Suprapubic skin (tissue), 4 donors: ENCODE measurements at regions not wholly inside any gene's neighbourhood (a gene's known extent, or its start where the extent isn't known, plus 50 kb on each side); places are given as distances from the start of the nearest gene placed in this dataset.

Experiments used
- DNase-seq, 2 donors: peaks; one replicate each; pipeline ENCODE4 v3.0.0-alpha.2; 2019; ENCODE audit warnings: low spot score in 2 of 2
- H3K27ac ChIP-seq: fragments of 200-600 bp; sonication (generic); one replicate; pipeline ENCODE4 v1.5.1; 2019
- H3K27me3 ChIP-seq: fragments of 200-600 bp; sonication (generic); one replicate; pipeline ENCODE4 v1.5.1; 2019
- H3K36me3 ChIP-seq: fragments of 200-600 bp; sonication (generic); one replicate; pipeline ENCODE4 v1.5.1; 2019
- H3K4me1 ChIP-seq: fragments of 200-600 bp; sonication (generic); one replicate; pipeline ENCODE4 v1.5.1; 2019
- H3K4me3 ChIP-seq: fragments of 200-600 bp; sonication (generic); one replicate; pipeline ENCODE4 v1.5.1; 2019; ENCODE audit warnings: mild to moderate bottlenecking
- H3K9me3 ChIP-seq: fragments of 200-600 bp; sonication (generic); one replicate; pipeline ENCODE4 v1.5.1; 2019
- EP300 ChIP-seq: sonication (generic); formaldehyde crosslinking; IDR thresholded peaks from one replicate; pipeline ENCODE4 v1.6.1; 2017; ENCODE audit warnings: antibody characterized with exemption
- POLR2A ChIP-seq, 2 donors: fragments of 450-650 bp; IDR thresholded peaks; one replicate each; pipeline ENCODE4 v1.6.1; 2017; ENCODE audit warnings: antibody characterized with exemption in 2 of 2, mild to moderate bottlenecking in 2 of 2, moderate library complexity in 2 of 2
- POLR2AphosphoS5 ChIP-seq, 3 donors: sonication (generic); formaldehyde crosslinking; IDR thresholded peaks; one replicate each; pipeline ENCODE4 v1.6.1; 2017; ENCODE audit warnings: antibody characterized with exemption in 3 of 3
- WGBS: methylation state at CpG from one replicate; pipeline ENCODE4 v1.1.5; 2018; 5-methylcytosine and 5-hydroxymethylcytosine counted together
- TF ChIP-seq, protein P1 (sequence below), 2 donors: fragments of 200-600 bp in 1 of 2; fragments of 450-650 bp in 1 of 2; sonication (generic) in 1 of 2; IDR thresholded peaks; one replicate each; pipeline ENCODE4 v1.5.1; 2016 to 2019; ENCODE audit warnings: antibody characterized with exemption in 2 of 2, mild to moderate bottlenecking in 1 of 2, moderate library complexity in 1 of 2

DNA sequence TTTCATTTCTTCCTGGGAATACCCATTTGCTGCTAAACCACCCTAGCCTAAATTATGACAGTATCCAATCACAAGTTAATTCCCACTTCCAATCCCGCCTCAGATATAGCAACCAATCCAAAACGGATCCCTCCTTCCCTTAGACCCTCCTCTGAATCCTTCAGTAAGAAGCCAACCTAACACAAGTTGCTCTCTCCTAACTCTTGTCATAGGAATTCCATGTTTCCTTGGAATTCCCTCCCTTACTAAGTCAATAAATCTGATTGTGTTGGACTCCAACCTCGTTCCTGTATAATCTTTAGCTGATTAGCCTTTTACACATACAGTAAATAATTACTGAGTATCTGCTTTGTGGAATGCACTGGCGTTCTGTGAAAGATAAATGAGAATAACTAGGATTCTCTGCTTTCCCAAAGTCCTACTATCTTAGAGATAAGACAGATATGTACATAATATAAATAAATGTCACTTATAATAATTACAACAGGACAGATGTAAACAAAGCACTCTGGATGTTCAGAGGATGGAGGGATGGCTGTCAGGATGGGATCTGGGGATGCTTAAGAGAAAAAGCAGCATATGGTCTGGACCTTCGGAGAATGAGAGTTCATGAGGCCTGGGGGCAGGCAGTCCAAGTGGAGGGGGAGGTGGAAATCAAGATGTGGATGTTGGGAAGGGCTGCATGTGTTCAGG is 185.8 kb upstream of the SOX5 start:
- TF ChIP-seq EP300 (no peak), POLR2AphosphoS5 (IDR thresholded peaks at IDR 0.05) (no peak), POLR2A (IDR thresholded peaks at IDR 0.05) (no peak)
- TF ChIP-seq, protein P1, sequence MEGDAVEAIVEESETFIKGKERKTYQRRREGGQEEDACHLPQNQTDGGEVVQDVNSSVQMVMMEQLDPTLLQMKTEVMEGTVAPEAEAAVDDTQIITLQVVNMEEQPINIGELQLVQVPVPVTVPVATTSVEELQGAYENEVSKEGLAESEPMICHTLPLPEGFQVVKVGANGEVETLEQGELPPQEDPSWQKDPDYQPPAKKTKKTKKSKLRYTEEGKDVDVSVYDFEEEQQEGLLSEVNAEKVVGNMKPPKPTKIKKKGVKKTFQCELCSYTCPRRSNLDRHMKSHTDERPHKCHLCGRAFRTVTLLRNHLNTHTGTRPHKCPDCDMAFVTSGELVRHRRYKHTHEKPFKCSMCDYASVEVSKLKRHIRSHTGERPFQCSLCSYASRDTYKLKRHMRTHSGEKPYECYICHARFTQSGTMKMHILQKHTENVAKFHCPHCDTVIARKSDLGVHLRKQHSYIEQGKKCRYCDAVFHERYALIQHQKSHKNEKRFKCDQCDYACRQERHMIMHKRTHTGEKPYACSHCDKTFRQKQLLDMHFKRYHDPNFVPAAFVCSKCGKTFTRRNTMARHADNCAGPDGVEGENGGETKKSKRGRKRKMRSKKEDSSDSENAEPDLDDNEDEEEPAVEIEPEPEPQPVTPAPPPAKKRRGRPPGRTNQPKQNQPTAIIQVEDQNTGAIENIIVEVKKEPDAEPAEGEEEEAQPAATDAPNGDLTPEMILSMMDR (IDR thresholded peaks at IDR 0.05) = no peak
- Histone ChIP-seq H3K36me3 (no peaks in the 10 kb centered on the region), H3K27me3 (no peaks in the 10 kb centered on the region), H3K4me1 (no peaks in the 10 kb centered on the region), H3K27ac (no peak overlapping the region), H3K4me3 (no peak overlapping the region), H3K9me3 (no peaks in the 10 kb centered on the region)
- 74% methylated on average over 5 of the region's 5 CpGs for WGBS
- no peak for DNase-seq

DNA sequence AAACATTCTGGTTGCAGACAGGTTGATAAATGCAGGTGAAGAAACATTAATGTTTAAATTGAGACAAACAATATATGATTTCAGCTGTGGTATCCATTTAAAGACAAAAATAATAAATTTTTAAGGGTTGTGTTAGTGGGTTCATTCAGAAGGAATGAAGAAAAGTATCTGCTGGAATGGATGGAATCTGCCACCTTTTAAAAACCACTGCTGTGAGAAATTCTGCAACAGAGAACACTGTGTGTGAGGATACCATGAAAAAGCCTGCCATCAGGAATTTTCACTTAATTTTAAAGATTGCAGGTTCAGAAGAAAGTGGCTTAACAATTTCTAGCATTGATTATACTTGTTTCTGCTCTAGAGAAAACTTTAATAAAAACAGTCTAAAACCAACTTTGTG is 184.6 kb upstream of the SOX5 start:
- H3K36me3 ChIP-seq = no peaks in the 10 kb centered on the region
- no peaks in the 10 kb centered on the region for H3K9me3 ChIP-seq
- DNase-seq = no peak
- H3K27ac ChIP-seq = no peak overlapping the region
- no peak overlapping the region for H3K4me3 ChIP-seq
- no peaks in the 10 kb centered on the region for H3K4me1 ChIP-seq
- TF ChIP-seq POLR2AphosphoS5 (IDR thresholded peaks at IDR 0.05) (no peak), EP300 (no peak), POLR2A (IDR thresholded peaks at IDR 0.05) (no peak)
- TF ChIP-seq, protein P1 (IDR thresholded peaks at IDR 0.05) = no peak
- H3K27me3 ChIP-seq = no peaks in the 10 kb centered on the region

DNA sequence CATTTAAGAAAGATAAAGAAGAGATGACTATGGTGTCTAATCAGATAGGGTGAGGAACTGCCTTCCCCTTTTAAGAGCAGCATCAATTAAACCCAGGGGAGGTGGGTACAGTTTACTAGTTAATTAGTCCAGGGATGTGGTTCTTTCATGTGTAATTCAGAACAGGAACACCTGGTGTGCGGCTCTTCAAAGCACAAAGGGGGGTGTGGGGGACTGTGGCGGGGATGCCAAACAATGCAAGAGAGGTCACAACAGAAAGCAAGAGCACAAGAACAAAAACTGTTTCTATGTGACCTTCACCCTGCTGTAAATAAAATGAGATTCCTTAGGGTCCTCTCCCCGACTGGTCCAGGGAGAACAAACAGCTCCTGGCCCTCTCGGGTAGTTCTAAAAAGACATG is 183.9 kb upstream of the SOX5 start:
- no peak overlapping the region for H3K27ac ChIP-seq
- no peaks in the 10 kb centered on the region for H3K4me1 ChIP-seq
- no peaks in the 10 kb centered on the region for H3K36me3 ChIP-seq
- H3K9me3 ChIP-seq = no peaks in the 10 kb centered on the region
- DNase-seq = no peak
- no peak overlapping the region for H3K4me3 ChIP-seq
- H3K27me3 ChIP-seq = no peaks in the 10 kb centered on the region
- 74% methylated on average over 4 of the region's 4 CpGs for WGBS
- no peak for TF ChIP-seq POLR2AphosphoS5 (IDR thresholded peaks at IDR 0.05)

DNA sequence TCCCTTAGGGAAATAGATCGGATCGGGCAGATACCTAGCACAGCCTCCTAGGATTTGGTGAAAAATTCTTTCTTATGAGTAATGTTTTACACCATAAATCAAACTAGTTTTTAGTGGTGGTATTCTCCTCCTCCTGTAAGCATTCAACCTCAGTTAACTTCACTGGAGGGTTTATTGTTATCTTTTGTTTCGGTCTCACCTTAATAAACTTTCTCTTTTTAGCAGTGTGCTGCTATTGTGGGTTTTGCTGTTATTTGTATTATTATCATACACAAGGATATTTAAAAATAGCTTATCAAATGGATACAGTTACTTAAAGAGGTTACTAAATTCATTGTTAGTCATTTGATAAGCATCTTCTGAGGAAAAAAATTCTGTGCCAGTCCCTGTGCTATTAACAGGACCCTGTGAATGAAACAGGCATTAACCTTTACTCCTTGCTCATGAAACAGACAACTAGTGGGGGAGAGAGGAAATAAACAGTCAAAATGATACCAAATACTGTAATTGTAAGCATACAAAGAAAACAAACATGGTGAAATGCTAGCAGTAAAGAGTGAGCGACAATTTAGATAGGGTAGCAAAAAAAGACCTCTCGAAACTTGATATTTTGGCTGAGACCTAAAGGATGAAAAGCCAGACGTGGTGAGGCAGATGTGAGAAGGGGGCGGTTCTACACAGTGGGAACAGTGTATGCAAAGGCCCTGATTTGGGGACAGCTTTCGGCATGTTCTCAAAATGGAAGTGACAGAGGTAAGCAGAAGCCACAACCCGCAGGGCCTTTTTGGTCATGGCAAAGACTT is 178.7 kb upstream of the SOX5 start:
- DNase-seq = no peak
- TF ChIP-seq POLR2A (IDR thresholded peaks at IDR 0.05) = no peak
- no peak for TF ChIP-seq POLR2AphosphoS5 (IDR thresholded peaks at IDR 0.05)
- TF ChIP-seq EP300 = no peak
- TF ChIP-seq, protein P1 (IDR thresholded peaks at IDR 0.05) = no peak
- WGBS = 92% methylated on average over 9 of the region's 9 CpGs
- H3K27ac ChIP-seq = no peak overlapping the region
- H3K4me1 ChIP-seq = no peaks in the 10 kb centered on the region
- no peaks in the 10 kb centered on the region for H3K36me3 ChIP-seq
- no peaks in the 10 kb centered on the region for H3K9me3 ChIP-seq
- H3K27me3 ChIP-seq = no peaks in the 10 kb centered on the region
- no peak overlapping the region for H3K4me3 ChIP-seq

DNA sequence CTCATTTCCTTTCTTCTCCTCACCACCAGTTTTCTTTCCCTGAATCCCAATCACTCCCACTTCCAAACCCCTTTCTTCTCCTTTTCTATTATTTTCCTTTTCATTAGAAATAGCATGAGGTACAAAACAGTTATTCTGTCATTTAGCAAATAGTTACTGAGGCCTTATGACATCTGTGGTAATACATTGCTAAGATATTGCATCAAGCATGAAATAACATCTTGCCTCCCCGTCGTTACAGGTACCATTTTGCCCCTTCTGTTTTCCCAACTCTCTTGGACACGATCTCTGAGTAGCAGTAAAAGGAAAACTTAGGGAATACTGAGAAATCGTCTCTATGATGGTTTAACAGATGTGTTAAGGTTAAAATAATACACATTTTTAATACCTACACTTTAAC is 175.8 kb upstream of the SOX5 start:
- TF ChIP-seq, protein P1 (IDR thresholded peaks at IDR 0.05) = no peak
- no peak for TF ChIP-seq POLR2AphosphoS5 (IDR thresholded peaks at IDR 0.05)
- TF ChIP-seq POLR2A (IDR thresholded peaks at IDR 0.05) = no peak
- H3K36me3 ChIP-seq = no peaks in the 10 kb centered on the region
- H3K9me3 ChIP-seq = no peaks in the 10 kb centered on the region
- H3K4me3 ChIP-seq = no peak overlapping the region
- DNase-seq = no peak
- no peak overlapping the region for H3K27ac ChIP-seq
- no peaks in the 10 kb centered on the region for H3K27me3 ChIP-seq
- H3K4me1 ChIP-seq = no peaks in the 10 kb centered on the region
- 90% methylated on average over 4 of the region's 4 CpGs for WGBS
